Activated CD4-positive, alpha-beta T cell treated with anti-CD3 and anti-CD28 coated beads, Interleukin-2, amount 10 ng/mL, durations not matched to agents 24 days and 14 days (primary cell): ENCODE measurements at regions not wholly inside any gene's neighbourhood (a gene's known extent, or its start where the extent isn't known, plus 50 kb on each side); places are given as distances from the start of the nearest gene placed in this dataset.
A peak's percentile ranks its signal among the peaks of the same experiment; 100 is the strongest.

Experiments used
- DNase-seq: peaks from one replicate; pipeline ENCODE4 v3.0.0; 2022
- H3K27ac Mint-ChIP-seq: one replicate; pipeline ENCODE4 v1.8.0; 2022; ENCODE audit warnings: mild to moderate bottlenecking, mixed read lengths
- H3K27me3 Mint-ChIP-seq: one replicate; pipeline ENCODE4 v1.8.0; 2022; ENCODE audit warnings: mixed read lengths
- H3K36me3 Mint-ChIP-seq: one replicate; pipeline ENCODE4 v1.8.0; 2022; ENCODE audit warnings: low read depth, mild to moderate bottlenecking, mixed read lengths
- H3K4me1 Mint-ChIP-seq: one replicate; pipeline ENCODE4 v1.8.0; 2021; ENCODE audit warnings: mixed read lengths
- H3K4me3 Mint-ChIP-seq: one replicate; pipeline ENCODE4 v1.8.0; 2022; ENCODE audit warnings: mild to moderate bottlenecking, moderate library complexity, mixed read lengths
- H3K9me3 Mint-ChIP-seq: one replicate; pipeline ENCODE4 v1.8.0; 2021; ENCODE audit warnings: mixed read lengths
- intact Hi-C: fragments of 100-400 bp; cut with micrococcal nuclease; formaldehyde crosslinking; loops from one replicate; pipeline ENCODE4 v1.15.1; 2023

DNA sequence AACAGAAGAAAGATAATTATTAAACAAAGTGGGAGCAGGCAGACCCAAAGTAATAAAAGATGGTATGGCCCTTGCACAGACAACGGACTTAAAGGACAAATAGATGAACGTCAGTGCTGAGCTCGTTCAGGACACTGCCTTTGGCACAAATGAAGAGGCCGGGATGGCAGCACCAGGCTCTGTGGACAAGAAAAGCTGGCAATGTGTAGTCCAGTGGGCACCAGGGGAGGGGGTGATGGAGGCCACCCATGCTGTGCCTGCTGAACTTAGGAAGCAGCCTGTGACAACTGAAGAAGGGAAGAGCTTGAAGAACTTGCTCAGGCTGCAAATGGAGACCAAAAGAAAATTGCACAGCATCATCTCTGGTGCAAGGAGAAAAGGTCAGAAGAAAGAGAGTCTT is 131.0 kb downstream of the ANKRD60 start:
- Mint-ChIP-seq H3K27ac (no peak overlapping the region), H3K9me3 (no peaks in the 10 kb centered on the region), H3K4me1 (no peaks in the 10 kb centered on the region), H3K4me3 (no peak overlapping the region), H3K27me3 (peaks cover 8% of the 10 kb centered on the region), H3K36me3 (no peaks in the 10 kb centered on the region)
- intact Hi-C loops, result no loop called here
- no peak for DNase-seq

- intact Hi-C loops, result no loop called here
- no peak for DNase-seq
- H3K27ac Mint-ChIP-seq, result no peak overlapping the region
- H3K4me1 Mint-ChIP-seq, result no peaks in the 10 kb centered on the region
- peaks cover 8% of the 10 kb centered on the region for H3K27me3 Mint-ChIP-seq
- no peak overlapping the region for H3K4me3 Mint-ChIP-seq
- no peaks in the 10 kb centered on the region for H3K9me3 Mint-ChIP-seq
- no peaks in the 10 kb centered on the region for H3K36me3 Mint-ChIP-seq
Observed at GRCh38 chr20:58096880-58097423, 131.5 kb downstream of the ANKRD60 start.

DNA sequence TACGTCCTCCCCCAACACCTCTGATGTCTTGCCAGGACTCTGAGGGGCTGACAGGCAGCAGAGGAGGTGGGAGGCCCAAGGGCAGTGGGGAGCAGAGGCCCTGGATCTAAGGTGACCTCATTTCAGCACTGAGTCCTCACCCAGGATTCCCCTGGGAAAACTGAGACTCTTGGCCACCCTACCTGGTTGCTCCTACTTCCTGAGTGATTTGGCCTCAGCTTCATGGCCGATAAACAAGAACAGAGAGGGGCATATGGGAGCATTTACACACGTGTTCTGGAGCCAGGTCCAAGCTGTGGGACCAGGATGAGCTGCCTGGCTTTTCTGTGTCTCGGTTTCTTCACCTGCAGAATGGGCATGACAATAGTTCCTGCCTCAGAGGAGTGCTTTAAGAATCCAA is 133.8 kb downstream of the ANKRD60 start:
- Mint-ChIP-seq H3K27me3 (peaks cover 8% of the 10 kb centered on the region), H3K9me3 (no peaks in the 10 kb centered on the region), H3K4me3 (no peak overlapping the region), H3K4me1 (no peaks in the 10 kb centered on the region), H3K27ac (no peak overlapping the region), H3K36me3 (no peaks in the 10 kb centered on the region)
- no peak for DNase-seq
- intact Hi-C loops, result no loop called here

DNA sequence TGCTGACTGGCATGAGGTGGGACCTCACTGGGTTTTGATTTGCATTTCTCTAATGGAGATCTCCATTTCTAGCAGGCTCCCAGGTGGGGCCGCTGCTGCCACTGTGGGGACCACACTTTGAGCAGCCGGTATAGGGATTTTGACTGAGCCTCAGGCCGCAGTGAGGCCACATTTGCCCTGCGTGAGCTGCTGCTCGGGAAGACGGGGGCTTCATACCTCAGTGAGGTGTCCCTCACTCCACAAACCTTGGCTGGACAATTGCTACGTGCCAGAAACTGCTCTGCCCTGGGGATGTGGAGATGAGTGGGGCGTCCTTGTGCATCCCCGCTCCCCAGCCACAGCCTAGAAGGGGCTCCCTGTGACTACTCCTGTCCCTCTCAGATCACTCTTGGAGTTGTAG is 134.3 kb downstream of the ANKRD60 start:
- Mint-ChIP-seq H3K4me1 (no peaks in the 10 kb centered on the region), H3K27ac (no peak overlapping the region), H3K36me3 (no peaks in the 10 kb centered on the region), H3K27me3 (peaks cover 8% of the 10 kb centered on the region), H3K9me3 (no peaks in the 10 kb centered on the region), H3K4me3 (no peak overlapping the region)
- intact Hi-C loops, result no loop called here
- no peak for DNase-seq

GRCh38 chr20:58092871-58093270 is 135.6 kb downstream of the ANKRD60 start:
- no peak for DNase-seq
- H3K4me1 Mint-ChIP-seq, result no peaks in the 10 kb centered on the region
- intact Hi-C loops, result no loop called here
- H3K27me3 Mint-ChIP-seq, result peaks cover 8% of the 10 kb centered on the region
- H3K4me3 Mint-ChIP-seq, result no peak overlapping the region
- no peak overlapping the region for H3K27ac Mint-ChIP-seq
- no peaks in the 10 kb centered on the region for H3K36me3 Mint-ChIP-seq
- H3K9me3 Mint-ChIP-seq, result no peaks in the 10 kb centered on the region

DNA sequence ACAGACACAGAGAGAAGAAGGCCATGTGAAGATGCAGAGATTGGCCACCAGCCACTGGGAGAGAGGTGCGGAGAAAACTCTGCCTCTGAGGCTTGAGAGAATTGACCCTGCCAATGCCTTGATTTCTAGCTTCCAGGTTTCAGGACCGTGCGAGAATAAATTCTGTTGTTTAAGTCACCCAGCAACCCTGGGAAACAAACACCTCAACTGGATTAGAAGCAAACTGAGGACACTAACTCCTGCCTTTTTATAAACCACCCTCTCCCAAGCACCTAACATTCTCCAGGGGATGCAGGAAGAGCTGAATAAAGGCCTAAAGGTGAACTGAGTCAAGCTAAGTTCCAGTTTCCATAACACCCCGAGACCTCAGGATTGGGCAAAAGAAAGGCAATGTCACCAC is 136.1 kb downstream of the ANKRD60 start:
- H3K9me3 Mint-ChIP-seq, result no peaks in the 10 kb centered on the region
- no peak for DNase-seq
- no peak overlapping the region for H3K4me3 Mint-ChIP-seq
- H3K27me3 Mint-ChIP-seq, result peaks cover 7% of the 10 kb centered on the region
- no peaks in the 10 kb centered on the region for H3K36me3 Mint-ChIP-seq
- intact Hi-C loops, result no loop called here
- no peaks in the 10 kb centered on the region for H3K4me1 Mint-ChIP-seq
- no peak overlapping the region for H3K27ac Mint-ChIP-seq

DNA sequence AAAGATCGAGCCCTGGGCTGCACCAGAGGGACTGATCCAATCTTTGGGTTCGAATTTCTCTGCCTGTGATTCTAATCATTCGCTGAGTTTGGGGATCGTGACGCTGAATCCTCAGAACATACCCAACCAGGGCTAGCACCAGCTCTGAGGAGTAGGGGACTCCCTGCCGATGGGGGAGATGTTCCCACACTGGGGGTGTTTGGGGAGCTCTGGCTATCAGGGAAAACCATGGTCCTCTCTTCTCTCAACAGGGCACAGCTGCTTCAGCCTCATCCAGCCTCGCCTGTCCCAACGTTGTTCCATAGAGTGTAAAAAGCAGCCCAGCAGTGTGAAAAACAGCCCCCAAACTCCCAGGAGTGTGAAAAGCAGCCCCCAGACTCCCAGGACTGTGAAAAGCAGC is 136.6 kb downstream of the ANKRD60 start:
- intact Hi-C loops, result no loop called here
- no peak overlapping the region for H3K4me3 Mint-ChIP-seq
- no peaks in the 10 kb centered on the region for H3K36me3 Mint-ChIP-seq
- H3K9me3 Mint-ChIP-seq, result no peaks in the 10 kb centered on the region
- H3K4me1 Mint-ChIP-seq, result no peaks in the 10 kb centered on the region
- DNase-seq, result no peak
- peaks cover 3% of the 10 kb centered on the region for H3K27me3 Mint-ChIP-seq
- H3K27ac Mint-ChIP-seq, result no peak overlapping the region

GRCh38 chr20:58090161-58090560 is 138.3 kb downstream of the ANKRD60 start:
- H3K27me3 Mint-ChIP-seq, result no peaks in the 10 kb centered on the region
- H3K9me3 Mint-ChIP-seq, result no peaks in the 10 kb centered on the region
- no peak overlapping the region for H3K27ac Mint-ChIP-seq
- H3K36me3 Mint-ChIP-seq, result no peaks in the 10 kb centered on the region
- H3K4me1 Mint-ChIP-seq, result no peaks in the 10 kb centered on the region
- intact Hi-C loops, result no loop called here
- DNase-seq, result no peak
- H3K4me3 Mint-ChIP-seq, result no peak overlapping the region

- no peak for DNase-seq
- intact Hi-C loops, result loop anchor here (5.0 to 10.0 kb wide), 2 partner anchors 434 to 491 kb away; no protein-coding TSS in a partner anchor
- no peaks in the 10 kb centered on the region for H3K9me3 Mint-ChIP-seq
- no peaks in the 10 kb centered on the region for H3K36me3 Mint-ChIP-seq
- no peaks in the 10 kb centered on the region for H3K27me3 Mint-ChIP-seq
- no peak overlapping the region for H3K4me3 Mint-ChIP-seq
- no peak overlapping the region for H3K27ac Mint-ChIP-seq
- H3K4me1 Mint-ChIP-seq, result no peaks in the 10 kb centered on the region
Observed at GRCh38 chr20:58088625-58089024, 139.8 kb downstream of the ANKRD60 start.

DNA sequence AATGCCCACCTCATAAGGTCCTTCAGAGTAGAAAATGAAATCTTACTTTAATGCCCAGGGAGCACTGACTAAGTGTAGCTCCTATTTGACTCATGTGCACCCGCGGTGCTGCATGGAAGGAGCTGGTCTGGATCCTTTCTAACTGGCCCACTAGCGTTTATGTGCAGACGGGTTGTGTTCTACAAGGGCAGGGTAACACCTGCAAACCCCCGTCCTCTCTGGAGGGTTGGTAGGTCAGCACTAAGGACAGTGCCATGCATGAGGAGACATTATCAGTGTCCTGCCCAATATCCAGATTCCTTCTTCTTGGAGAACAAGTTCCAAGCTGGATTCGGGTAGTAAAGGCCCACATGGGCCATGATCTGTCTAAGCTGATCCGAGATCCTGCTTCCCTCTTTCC is 140.3 kb downstream of the ANKRD60 start:
- intact Hi-C loops, result loop anchor here (5.0 to 10.0 kb wide), 2 partner anchors 433 to 491 kb away; no protein-coding TSS in a partner anchor

GRCh38 chr20:58087562-58087858 is 140.9 kb downstream of the ANKRD60 start:
- H3K27ac Mint-ChIP-seq, result no peak overlapping the region
- H3K4me1 Mint-ChIP-seq, result no peaks in the 10 kb centered on the region
- H3K9me3 Mint-ChIP-seq, result no peaks in the 10 kb centered on the region
- no peaks in the 10 kb centered on the region for H3K36me3 Mint-ChIP-seq
- H3K27me3 Mint-ChIP-seq, result no peaks in the 10 kb centered on the region
- no peak overlapping the region for H3K4me3 Mint-ChIP-seq
- DNase-seq, result no peak
- intact Hi-C loops, result loop anchor here (5.0 to 10.0 kb wide), 2 partner anchors 433 to 490 kb away; no protein-coding TSS in a partner anchor

More for the DNA sequence above, 140.3 kb downstream of the ANKRD60 start:
- H3K36me3 Mint-ChIP-seq, result no peaks in the 10 kb centered on the region
- H3K4me3 Mint-ChIP-seq, result no peak overlapping the region
- H3K4me1 Mint-ChIP-seq, result no peaks in the 10 kb centered on the region
- no peaks in the 10 kb centered on the region for H3K27me3 Mint-ChIP-seq
- DNase-seq, result no peak
- no peak overlapping the region for H3K27ac Mint-ChIP-seq
- H3K9me3 Mint-ChIP-seq, result no peaks in the 10 kb centered on the region

DNA sequence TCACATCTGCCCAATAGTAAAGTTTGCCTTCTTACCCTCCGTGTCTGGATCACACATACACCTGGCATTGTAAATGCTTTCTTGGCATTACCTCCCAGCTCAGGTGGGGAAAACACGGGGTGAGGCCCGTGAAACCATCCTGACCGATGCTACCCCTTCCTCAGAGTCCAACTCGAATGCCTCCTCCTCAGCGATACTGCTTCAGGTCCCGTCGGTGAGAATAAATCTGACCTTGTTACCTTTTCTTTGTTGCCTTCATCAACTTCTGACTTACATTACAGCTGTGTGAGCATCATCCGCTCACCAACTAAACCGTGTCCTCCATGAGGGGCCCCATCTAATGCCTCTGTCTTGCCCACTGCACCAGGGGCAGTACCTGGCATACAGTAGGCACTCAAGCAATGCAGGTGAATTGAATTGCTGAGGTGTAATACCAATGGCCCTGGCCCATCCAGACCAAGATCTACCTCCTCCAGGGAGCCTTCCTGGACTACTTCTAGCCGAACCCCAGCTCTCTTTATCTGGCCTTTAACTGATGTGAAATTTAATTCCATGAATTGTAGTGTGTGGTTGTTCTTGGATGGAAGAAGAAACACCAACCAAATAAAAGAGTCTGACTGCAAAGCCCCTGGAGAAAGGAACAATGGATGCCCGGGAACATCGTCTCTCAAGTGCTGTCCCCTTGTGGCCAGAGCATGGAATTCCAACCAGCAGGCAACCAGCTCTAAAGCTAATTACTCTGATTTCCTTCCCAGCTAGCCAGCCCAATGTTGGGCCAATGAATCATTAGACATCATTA is 141.5 kb downstream of the ANKRD60 start:
- Mint-ChIP-seq H3K4me1 (no peaks in the 10 kb centered on the region), H3K9me3 (no peaks in the 10 kb centered on the region), H3K27me3 (no peaks in the 10 kb centered on the region), H3K36me3 (no peaks in the 10 kb centered on the region), H3K27ac (no peak overlapping the region), H3K4me3 (no peak overlapping the region)
- peak; percentile 61 for DNase-seq
- intact Hi-C loops, result loop anchor here (5.0 to 10.0 kb wide), 2 partner anchors 432 to 490 kb away; no protein-coding TSS in a partner anchor

DNA sequence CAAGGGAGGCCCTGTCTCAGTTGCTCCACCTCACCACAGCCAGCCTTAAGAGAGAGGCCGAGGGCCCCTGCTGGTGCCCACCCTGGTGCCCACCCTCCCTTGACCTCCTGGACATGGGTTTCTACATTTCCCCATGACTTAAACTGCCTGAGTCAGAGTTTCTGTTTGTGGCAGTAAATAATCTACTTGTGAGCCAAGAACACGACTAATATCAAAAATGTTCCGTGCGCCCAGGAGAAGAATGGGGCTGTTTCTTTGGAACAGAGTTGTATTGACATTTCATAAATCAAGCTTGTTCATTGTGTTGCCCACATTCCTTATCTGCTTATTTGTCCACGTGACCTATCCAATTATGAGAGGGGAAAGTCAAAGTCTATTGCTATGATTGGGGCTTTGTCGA is 143.5 kb downstream of the ANKRD60 start:
- H3K27ac Mint-ChIP-seq, result no peak overlapping the region
- no peak for DNase-seq
- H3K9me3 Mint-ChIP-seq, result no peaks in the 10 kb centered on the region
- intact Hi-C loops, result loop anchor here (5.0 to 10.0 kb wide), 2 partner anchors 430 to 488 kb away; no protein-coding TSS in a partner anchor
- no peaks in the 10 kb centered on the region for H3K4me1 Mint-ChIP-seq
- no peaks in the 10 kb centered on the region for H3K36me3 Mint-ChIP-seq
- H3K4me3 Mint-ChIP-seq, result no peak overlapping the region
- no peaks in the 10 kb centered on the region for H3K27me3 Mint-ChIP-seq

DNA sequence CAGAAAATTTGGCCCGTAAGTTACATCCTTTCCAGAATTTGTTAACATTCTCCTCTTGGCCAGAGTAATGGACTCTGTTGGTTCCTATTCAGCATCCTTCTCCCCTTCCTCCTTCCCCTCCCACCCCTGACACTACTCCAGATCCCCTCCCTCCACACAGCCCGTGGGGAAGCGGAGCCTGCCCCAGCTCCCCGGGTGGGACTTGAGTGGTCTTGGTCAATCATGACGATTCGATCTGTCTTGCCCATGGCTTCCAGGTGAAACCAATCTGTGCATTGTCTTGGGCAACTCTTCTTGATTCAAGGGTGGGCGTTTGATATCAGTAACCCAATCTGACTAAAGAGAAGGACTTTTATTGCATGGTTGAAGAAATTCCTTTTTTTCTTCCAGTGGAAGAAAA is 143.9 kb downstream of the ANKRD60 start:
- Mint-ChIP-seq H3K27ac (no peak overlapping the region), H3K36me3 (no peaks in the 10 kb centered on the region), H3K4me3 (no peak overlapping the region), H3K9me3 (no peaks in the 10 kb centered on the region), H3K27me3 (no peaks in the 10 kb centered on the region), H3K4me1 (no peaks in the 10 kb centered on the region)
- intact Hi-C loops, result loop anchor here (10.0 kb wide), 1 partner anchor 430 kb away; no protein-coding TSS in a partner anchor
- DNase-seq, result no peak
